ENCODE measurements at regions not wholly inside any gene's neighbourhood (a gene's known extent, or its start where the extent isn't known, plus 50 kb on each side); places are given as distances from the start of the nearest gene placed in this dataset.

- no peak overlapping the region for H3K4me3 ChIP-seq (replicated peaks; ENCODE audit: insufficient read depth, low read length)
- H3K27me3 ChIP-seq (ENCODE audit: insufficient read depth, poor library complexity, severe bottlenecking) = no peaks in the 10 kb centered on the region
- no peak for DNase-seq (ENCODE audit: low read depth in 1 of 2, low spot score in 1 of 2)
- TF ChIP-seq CTCF (IDR thresholded peaks at IDR 0.05; ENCODE audit: insufficient read depth, low read length) = no peak
- TF ChIP-seq POLR2AphosphoS5 (IDR thresholded peaks at IDR 0.05; ENCODE audit: low read depth) = no peak
- no peak overlapping the region for H3K27ac ChIP-seq (replicated peaks)
Measured at GRCh38 chr14:50010752-50011151, 105.6 kb downstream of the VCPKMT start.

GRCh38 chr14:50011242-50011641 lies 105.1 kb downstream of the VCPKMT start:
- Histone ChIP-seq H3K27ac (replicated peaks) (no peak overlapping the region), H3K27me3 (ENCODE audit: insufficient read depth, poor library complexity, severe bottlenecking) (no peaks in the 10 kb centered on the region), H3K4me3 (replicated peaks; ENCODE audit: insufficient read depth, low read length) (no peak overlapping the region)
- no peak for TF ChIP-seq CTCF (IDR thresholded peaks at IDR 0.05; ENCODE audit: insufficient read depth, low read length)
- TF ChIP-seq REST (IDR thresholded peaks at IDR 0.05; ENCODE audit: insufficient replicate concordance, low read depth) = no peak
- no peak for TF ChIP-seq GABPA (IDR thresholded peaks at IDR 0.05; ENCODE audit: low read depth)
- no peak for TF ChIP-seq SPI1 (IDR thresholded peaks at IDR 0.05; ENCODE audit: borderline replicate concordance, low read depth)
- no peak for TF ChIP-seq POLR2AphosphoS5 (IDR thresholded peaks at IDR 0.05; ENCODE audit: low read depth)
- no peak for DNase-seq (ENCODE audit: low read depth in 1 of 2, low spot score in 1 of 2)

GRCh38 chr14:50012644-50013043 lies 103.7 kb downstream of the VCPKMT start:
- H3K27ac ChIP-seq (replicated peaks) = no peak overlapping the region
- H3K27me3 ChIP-seq (ENCODE audit: insufficient read depth, poor library complexity, severe bottlenecking) = no peaks in the 10 kb centered on the region
- no peak for DNase-seq (ENCODE audit: low read depth in 1 of 2, low spot score in 1 of 2)
- H3K4me3 ChIP-seq (replicated peaks; ENCODE audit: insufficient read depth, low read length) = no peak overlapping the region
- TF ChIP-seq REST (IDR thresholded peaks at IDR 0.05; ENCODE audit: insufficient replicate concordance, low read depth) (no peak), SPI1 (IDR thresholded peaks at IDR 0.05; ENCODE audit: borderline replicate concordance, low read depth) (no peak), POLR2AphosphoS5 (IDR thresholded peaks at IDR 0.05; ENCODE audit: low read depth) (no peak), CTCF (IDR thresholded peaks at IDR 0.05; ENCODE audit: insufficient read depth, low read length) (no peak), GABPA (IDR thresholded peaks at IDR 0.05; ENCODE audit: low read depth) (no peak)

- H3K27me3 ChIP-seq (ENCODE audit: insufficient read depth, poor library complexity, severe bottlenecking) = no peaks in the 10 kb centered on the region
- no peak for DNase-seq (ENCODE audit: low read depth in 1 of 2, low spot score in 1 of 2)
- no peak overlapping the region for H3K4me3 ChIP-seq (replicated peaks; ENCODE audit: insufficient read depth, low read length)
- TF ChIP-seq REST (IDR thresholded peaks at IDR 0.05; ENCODE audit: insufficient replicate concordance, low read depth) (no peak), SPI1 (IDR thresholded peaks at IDR 0.05; ENCODE audit: borderline replicate concordance, low read depth) (no peak), POLR2AphosphoS5 (IDR thresholded peaks at IDR 0.05; ENCODE audit: low read depth) (no peak), CTCF (IDR thresholded peaks at IDR 0.05; ENCODE audit: insufficient read depth, low read length) (no peak), GABPA (IDR thresholded peaks at IDR 0.05; ENCODE audit: low read depth) (no peak)
- no peak overlapping the region for H3K27ac ChIP-seq (replicated peaks)
Measured at GRCh38 chr14:50013198-50013918, 103.0 kb downstream of the VCPKMT start.
